NCI-H2196 (cell line): ENCODE measurements at regions not wholly inside any gene's neighbourhood (a gene's known extent, or its start where the extent isn't known, plus 50 kb on each side); places are given as distances from the start of the nearest gene placed in this dataset.

ENCODE experiments used
- DNase-seq: peaks from one replicate; lab custom pipeline; 2025; ENCODE audit not compliant: unreplicated experiment; lab: John Stamatoyannopoulos, UW

DNA sequence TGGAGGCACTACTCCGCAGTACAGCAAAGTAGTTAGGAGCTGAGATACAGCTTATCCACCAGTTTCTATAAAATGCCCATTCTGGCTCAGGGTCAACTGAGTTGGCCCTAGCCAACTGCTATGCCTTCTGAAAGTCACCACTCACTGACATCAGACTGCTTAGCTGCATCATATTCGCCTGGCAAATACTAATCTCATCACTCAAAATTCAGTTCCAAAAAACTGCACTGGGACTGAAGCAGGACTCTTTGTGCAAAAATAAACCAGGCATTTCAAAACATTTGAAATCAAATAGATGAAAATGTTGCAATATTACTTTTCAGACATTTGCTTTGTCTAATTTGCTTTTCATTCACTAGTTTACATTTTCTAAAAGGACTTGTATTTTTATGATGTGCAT is 230.0 kb downstream of the ALDH8A1 start:
- no peak for DNase-seq

DNA sequence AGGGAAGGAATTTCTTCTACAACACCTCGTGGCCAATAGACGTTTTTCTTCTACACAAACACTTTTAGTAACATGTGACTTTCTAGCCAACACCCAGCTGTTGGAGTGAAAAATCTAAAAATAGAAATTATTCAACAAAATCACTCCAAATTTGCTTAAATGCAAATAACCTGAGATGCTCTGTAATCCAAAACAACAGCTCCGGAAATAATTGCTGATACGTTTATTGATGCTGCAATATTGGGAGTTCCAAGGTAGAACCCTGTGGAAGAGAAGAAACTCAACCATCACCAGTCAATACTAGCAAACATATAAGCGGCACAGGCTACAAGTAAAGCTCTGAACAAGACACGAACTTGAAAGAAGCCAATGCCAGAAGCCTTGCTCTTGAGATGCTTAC is 230.6 kb downstream of the ALDH8A1 start:
- DNase-seq = no peak

DNA sequence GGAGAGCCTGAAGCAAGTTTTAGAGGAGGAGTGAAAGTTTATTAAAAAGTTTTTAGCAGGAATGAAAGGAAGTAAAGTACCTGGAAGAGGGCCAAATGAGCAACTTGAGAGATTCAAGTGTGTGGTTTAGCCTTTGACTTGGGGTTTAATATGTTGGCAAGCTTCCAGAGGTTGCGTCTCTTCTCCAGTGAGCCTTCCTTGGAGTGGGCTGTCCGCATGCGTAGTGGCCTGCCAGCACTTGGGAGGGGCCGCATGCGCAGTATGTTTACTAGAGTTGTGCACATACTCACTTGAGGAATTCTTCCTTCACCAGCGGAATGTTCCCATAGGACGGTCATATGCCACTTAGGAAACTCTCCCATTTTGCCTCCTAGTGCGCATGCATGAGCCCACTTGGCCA is 235.2 kb downstream of the ALDH8A1 start:
- peak; percentile 57 for DNase-seq

DNA sequence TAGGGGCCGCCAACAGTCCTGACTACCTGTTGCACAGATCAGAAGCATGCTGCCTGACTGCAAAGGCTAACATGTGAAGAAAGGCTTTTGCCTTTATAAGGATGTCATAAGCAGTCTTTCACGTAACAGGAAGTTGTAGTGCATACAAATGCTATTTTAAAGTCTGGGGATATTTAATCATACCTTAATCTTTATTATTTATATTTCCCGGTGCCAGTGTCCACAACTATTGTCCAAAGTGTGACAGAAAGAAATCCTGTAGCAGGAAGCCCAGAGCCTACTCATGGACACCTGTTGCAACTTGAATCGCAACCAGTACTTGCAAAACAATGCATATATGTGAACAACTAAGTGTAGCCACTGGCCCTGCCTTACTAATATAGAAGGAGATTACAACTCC is 235.8 kb downstream of the ALDH8A1 start:
- peak; percentile 40 for DNase-seq

DNA sequence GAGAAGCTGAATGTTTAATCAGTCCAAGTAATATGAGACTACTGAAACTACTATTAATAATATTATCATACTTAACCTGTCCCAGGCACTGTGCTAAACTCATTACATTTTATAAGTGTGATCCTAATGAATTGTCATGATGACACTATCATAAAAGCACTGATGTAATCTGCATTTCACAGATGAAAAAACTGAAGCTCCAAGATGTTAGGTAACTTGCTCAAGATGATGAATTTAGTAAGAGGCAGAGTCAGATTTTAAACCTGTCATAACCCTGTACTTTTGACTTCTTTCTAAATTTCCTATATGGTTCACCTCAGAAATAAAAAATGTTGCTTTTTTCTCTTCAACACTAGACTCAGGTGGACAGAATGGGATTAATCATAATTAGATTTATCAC is 237.6 kb downstream of the ALDH8A1 start:
- no peak for DNase-seq

DNA sequence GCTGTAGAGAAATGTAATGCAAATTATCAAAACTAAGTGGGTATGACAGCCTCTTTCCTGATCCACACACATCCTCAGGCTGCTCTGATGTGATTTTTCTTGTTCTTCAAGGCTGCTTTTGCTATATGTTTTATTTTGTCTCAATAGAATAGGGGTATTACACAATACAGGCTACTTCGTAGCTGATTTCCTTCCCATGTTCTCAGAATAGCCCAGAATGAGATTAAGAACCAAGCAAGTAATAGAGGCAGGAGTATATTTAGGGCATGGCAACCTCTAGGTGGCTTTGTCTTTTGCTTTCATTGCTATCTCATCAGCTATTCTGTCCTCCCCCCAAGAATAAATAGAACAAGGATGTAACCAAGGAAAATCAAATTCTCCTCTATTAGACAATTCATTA is 241.8 kb downstream of the ALDH8A1 start:
- no peak for DNase-seq

DNA sequence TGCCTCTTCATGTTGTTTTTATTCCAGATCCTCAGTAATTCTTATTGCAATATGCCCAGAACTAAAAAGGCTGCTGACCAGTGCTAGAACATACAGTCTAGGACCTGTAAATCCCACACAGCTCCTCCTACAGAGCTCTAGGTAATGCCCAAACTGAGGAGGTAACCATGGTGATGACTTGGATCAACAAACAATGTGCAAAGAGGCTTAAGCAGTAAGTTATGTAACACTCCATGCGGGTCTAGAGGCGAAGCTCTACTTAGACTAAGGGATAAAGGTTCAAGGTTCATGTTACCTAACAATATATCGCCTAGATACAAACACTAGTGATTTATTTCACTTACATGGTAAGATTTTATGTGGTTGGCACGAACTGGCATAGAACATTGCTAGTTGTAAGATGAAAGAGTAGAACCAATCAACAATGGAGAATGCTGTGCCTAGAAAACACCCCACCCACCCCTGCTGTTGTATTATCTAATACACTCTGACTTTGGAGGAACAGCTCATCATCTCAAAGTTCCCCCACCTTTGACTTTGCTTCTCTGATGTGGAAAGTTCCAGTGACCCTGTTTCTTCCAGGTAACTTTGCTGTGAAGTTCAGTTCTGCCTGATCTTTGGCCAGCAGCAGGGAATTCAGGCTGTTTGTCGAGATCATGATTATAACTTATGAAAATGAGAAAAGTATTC is 242.4 kb downstream of the ALDH8A1 start:
- peak; percentile 53 for DNase-seq

DNA sequence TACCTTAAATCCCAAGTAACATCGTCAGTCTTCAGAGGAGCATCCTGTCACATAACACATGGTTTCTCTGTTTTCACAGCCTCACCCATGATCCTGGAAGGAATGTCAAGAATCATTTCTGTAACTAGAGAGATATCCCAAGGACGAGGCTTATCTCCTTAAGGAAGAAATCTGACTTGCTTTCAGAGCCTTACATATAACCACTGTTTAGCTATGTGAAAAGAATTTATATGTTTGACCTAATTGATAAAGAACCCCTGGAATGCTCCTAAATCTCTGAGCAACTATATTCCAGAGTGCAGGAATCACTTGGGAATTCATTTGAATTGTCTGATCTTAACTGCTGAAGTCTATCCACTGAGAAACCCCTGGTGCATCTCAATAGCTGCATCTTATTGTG is 243.1 kb downstream of the ALDH8A1 start:
- DNase-seq = no peak

DNA sequence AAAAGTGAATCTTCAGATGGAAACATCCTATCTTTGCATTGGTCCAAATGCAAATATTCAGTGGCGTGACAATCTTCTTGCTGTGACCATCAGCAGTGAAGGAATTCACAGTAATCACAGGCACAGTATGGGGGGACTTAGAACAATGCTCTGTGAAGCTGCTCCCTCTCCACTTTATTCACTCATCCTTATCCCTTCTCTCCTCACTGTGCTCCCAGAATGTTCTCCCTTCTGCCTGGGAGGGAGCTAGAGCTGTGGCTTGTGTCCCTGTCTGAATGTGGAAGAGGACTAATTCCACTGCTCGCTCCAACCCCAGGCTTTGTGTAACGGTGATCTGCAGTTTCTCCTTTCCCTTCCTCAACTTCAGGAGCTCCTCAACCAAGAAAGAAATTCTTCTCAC is 243.7 kb downstream of the ALDH8A1 start:
- DNase-seq = no peak

DNA sequence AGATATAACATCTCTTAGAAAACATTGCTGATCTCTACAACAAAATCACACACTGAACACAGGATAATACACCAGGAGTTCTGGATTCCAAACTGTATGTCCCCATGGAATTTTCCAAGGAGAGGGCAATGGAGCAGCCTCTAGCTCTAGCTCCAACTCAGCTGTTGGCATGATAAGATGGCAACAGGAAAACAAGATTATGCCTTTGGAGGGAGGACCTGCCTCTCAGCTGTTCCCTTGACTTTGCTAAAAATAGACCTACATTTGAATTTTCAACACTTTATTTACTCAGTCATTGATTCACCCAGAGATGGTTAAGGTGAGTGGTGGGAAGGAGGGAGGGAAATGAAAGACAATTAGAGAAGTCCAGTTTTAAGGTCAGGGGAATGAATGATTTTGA is 246.7 kb downstream of the ALDH8A1 start:
- no peak for DNase-seq

DNA sequence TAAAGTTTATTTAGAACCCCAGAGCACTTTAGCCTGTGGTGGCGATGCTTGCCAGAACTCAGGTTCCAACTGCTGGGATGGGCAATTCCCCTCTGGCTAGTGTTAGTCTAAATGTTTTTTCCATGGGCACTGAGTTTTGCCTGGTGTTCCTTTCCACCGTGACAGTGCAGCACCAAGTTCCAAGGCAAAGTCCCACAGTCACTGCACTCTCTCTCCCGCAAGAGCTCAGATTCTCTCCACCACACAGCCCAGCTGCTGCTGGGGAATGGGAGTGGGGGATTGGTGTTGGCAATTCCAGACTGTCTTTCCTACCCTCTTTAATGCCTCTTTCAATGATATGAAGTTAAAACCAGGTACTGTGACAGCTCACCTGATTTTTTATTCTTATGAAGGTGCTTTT is 247.6 kb downstream of the ALDH8A1 start:
- DNase-seq = no peak

DNA sequence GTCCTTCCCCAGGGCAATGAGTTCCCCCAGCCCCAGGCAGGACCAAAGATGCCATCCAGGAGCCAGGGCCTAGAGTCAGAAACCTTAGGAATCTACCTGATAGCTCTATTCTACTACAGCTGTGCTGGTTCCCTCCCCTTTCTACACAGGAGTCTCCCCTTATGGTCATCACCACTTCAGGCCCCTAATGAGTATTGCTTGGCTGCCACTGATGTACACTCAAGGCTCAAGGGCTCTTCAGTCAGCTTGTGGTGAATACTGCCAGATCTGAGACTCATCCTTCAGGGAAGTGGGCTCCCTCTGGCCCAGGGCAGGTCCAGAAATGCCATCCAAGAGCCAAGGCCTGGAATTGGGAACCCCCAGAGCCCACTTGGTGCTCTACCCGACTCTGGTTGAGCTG is 248.6 kb downstream of the ALDH8A1 start:
- DNase-seq = no peak

DNA sequence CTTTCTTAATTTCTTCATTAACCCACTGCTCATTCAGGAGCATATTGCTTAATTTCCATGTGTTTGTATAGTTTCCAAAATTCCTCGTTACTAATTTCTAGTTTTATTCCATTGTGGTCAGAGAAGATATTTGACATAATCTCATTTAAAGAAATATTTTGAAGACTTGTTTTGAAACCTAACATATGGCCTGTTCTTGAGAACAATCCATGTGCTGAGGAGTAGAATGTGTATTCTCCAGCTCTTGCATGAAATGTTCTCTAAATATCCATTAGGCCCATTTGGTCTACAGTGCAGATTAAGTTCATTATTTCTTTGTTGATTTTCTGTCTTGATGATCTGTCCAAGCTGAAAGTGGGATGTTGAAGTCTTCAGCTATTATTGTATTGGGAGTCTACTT is 251.7 kb downstream of the ALDH8A1 start:
- DNase-seq = no peak

DNA sequence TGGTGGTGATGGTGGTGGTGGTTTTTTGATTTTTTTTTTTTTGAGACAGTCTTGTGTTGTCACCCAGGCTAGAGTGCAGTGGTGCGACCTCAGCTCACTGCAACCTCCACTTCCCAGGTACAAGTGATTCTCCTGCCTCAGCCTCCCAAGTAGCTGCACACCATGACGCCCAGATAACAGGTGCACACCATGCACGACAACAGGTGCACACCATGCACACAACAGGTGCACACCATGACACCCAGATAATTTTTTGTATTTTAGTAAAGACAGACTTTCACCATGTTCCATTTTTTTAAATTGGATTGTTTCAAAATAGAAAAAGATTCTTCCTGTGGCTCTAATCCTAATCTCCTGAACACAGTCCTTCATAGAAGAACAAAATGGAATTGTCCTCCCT is 257.9 kb downstream of the ALDH8A1 start:
- DNase-seq = no peak

DNA sequence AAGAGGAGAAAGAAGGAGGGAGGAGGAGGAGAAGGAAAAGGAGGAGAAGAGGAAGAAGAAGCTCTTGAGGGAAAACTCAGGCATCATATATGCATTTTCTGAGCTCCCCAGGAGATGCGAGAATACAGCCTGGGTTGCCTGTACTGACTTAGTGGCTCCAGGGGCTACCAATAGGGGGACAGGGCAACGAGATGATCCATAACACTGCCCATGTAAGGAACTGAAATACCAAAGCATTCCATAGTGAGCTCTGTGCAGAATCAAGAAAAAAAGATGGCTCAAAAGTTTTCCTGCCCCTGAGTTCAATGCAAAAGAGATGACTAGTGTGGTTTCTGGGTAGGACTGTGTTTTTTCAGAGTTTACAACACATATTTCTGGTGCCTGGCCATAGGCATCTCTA is 258.7 kb downstream of the ALDH8A1 start:
- no peak for DNase-seq

DNA sequence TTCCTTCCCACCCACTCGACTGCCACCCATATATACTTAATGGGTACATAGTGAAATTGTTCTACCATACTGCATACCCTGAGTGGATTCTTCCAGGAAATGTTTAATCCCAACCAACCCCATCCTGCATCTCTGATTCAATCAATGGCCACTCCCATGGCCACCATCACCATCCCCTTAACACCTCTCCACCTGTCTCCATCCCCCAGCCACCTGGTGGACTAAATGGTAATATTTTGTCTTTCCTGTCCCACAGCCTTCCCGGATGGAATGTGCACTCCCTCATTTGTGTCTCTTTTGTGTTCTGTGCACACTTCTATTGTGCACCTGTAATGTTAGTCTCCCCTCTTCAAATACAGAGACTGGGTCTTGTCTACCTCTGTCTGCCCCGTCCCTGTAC is 259.9 kb downstream of the ALDH8A1 start:
- DNase-seq = no peak

DNA sequence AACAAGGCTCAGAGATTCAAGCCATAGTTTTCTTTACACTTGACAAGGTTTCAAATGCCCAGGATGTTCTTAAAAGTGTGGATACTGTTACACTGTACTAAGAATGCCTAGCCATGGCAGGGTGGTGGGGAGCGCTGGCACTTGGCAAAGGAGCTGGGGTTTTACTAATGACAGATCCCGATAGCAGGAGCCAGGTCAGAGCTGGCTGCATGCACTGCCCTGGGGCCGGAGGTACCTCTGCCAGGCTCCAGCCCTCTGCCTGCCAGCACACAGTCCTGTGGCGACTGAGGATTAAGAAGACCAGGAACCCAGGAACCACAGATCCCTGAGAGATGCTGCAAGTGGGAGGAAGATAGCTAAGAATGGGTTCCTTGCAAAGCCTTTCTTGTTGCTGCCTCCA is 260.3 kb downstream of the ALDH8A1 start:
- DNase-seq = peak; percentile 20

DNA sequence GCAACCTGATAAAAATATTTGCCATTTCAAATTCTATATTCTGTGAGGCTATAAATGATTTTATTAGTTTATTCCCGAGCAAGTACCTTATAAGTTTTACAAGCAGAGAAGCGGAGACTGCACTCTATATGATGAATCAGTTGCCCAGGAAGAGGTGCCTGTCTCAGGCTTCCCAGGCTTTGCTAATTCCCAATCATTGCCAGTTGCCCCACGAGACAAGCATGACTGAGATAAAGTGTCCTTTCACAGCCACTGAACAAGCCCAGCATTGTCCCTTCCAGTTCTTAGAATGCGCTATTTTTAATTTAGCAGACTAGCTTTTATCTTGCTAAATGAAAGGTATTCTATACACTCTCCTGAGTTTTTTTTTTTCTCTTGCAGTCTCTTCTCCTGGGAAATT is 260.7 kb downstream of the ALDH8A1 start:
- no peak for DNase-seq

DNA sequence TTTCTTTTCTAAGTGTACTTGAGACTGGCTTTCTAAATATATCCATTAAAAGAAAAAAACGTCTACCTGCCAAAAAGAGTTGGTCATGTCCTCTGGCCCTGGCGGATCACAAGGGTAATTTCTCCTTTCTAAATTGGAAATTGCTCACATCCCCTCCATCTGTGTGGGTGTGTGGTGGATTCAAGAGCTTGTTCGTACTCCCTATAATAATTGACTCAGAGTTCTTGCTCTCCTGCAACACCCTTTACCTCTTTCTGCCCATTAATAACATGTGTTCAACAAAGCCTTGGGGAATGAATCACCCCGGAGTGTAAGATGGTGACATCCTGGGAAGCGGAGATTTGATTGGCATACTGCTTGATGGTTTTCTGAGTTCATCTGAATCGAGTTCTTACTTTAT is 263.8 kb downstream of the ALDH8A1 start:
- no peak for DNase-seq

DNA sequence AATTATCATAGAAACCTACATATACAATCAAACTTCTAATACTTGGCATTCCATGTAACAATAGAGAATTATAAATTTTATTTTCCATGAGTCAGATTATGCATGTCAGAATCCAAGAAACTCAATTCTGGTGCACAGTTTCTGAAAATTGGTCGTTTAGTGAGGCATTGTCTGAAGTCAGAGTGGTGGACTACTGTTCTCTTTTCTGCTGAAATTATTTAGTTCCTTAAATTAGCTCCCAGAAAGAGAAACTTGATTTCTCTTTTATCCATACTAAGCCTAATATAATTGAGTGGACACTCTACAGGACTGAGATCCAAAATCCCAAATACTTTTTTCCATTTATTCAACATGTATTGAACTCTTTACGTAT is 265.5 kb downstream of the ALDH8A1 start:
- DNase-seq = no peak

DNA sequence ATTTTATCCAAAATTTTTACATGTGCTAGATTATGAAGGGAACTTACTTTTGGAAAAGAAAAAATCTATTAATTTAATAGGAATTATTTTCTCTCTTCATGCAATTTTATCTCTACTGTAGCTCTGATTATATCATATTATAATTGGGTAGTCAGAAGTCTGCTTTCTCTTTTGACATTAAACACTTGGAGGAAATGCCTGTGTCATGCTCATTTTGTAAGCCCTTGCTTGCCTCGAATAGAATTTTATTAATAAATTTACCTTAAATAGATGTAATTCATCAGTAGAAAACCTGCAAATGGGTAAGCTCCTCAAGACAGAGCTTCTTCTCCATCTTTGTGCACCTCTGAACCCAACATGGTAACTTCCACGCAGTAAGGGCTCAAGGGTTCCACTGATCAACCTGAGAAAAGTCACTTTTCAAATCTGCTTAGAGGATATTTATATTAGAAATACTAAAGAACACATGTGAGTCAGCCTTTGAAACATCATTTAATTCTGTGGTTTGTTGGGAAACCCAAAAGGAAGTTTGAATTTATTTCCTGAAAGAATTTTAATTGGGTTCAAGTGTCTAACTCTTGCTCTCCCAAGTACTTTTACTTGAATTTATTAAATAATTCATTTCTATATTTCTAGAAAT is 266.0 kb downstream of the ALDH8A1 start:
- no peak for DNase-seq

DNA sequence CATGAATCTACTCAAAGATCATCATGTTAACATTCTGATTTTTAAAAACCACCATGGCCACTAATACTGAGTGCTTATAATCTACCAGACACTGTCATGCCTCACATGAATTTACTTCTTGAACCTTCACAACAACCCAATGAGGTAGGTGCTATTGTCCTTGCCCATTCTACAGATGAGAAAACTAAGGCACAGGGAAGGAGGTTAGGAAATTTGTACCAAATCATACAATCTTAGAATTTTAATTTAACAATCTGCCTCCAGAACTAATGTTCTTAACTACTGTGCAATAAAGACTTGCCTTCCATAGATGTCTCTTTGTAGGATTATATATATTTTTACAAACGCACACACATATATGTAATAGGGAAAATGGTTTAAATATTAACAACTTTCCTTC is 269.5 kb downstream of the ALDH8A1 start:
- DNase-seq = no peak

DNA sequence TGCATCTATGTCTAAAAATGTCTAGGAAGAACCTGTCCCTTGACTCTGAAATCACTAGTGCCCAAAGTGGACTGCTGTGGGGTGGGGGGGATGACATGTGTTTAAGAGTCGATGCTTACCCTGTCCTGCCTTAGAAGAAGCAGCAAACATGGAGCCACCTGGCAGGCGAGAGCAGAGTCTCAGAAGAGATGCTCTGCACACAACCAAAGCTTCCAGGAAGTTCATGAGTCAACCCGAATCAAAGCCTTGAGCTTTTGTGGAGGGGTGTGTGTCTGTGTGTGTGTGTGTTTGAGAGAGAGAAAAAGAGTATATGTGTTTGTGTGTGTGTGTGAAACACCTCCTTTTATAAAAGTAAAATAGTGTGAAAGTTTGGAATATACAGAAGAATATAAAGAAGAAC is 269.9 kb downstream of the ALDH8A1 start:
- no peak for DNase-seq
